Esophagus muscularis mucosa (tissue), 3 donors: ENCODE measurements at regions not wholly inside any gene's neighbourhood (a gene's known extent, or its start where the extent isn't known, plus 50 kb on each side); places are given as distances from the start of the nearest gene placed in this dataset.

Source experiments
- CTCF ChIP-seq, 3 experiments: fragments of 200-600 bp in 2 of 3; fragments of 450-650 bp in 1 of 3; sonication (generic) in 2 of 3; IDR thresholded peaks; one replicate each; pipeline ENCODE4 v1.5.1; 2017 to 2019; ENCODE audit warnings: antibody characterized with exemption in 3 of 3, mild to moderate bottlenecking in 2 of 3, moderate library complexity in 1 of 3
- POLR2AphosphoS5 ChIP-seq, 2 donors: sonication (generic); formaldehyde crosslinking; IDR thresholded peaks; one replicate each; pipeline ENCODE4 v1.6.1; 2017; ENCODE audit warnings: antibody characterized with exemption in 2 of 2

- no peak for TF ChIP-seq CTCF (IDR thresholded peaks at IDR 0.05)
- TF ChIP-seq POLR2AphosphoS5 (IDR thresholded peaks at IDR 0.05) = no peak
These were observed 56.3 kb downstream of the ASCL1 start for GRCh38 chr12:103013741-103014300.
